DMS79 treated with DMSO at 0.1 percent for 48 hours (cell line): ENCODE measurements at regions not wholly inside any gene's neighbourhood (a gene's known extent, or its start where the extent isn't known, plus 50 kb on each side); places are given as distances from the start of the nearest gene placed in this dataset.
"Not testable (repeated sequence)": the region's sequence is repeated elsewhere in the genome, so short reads cannot be mapped to it uniquely, and the experiment has no call there.

Experiments
- DNase-seq: peaks from one replicate; lab custom pipeline; 2025; lab: John Stamatoyannopoulos, UW

DNA sequence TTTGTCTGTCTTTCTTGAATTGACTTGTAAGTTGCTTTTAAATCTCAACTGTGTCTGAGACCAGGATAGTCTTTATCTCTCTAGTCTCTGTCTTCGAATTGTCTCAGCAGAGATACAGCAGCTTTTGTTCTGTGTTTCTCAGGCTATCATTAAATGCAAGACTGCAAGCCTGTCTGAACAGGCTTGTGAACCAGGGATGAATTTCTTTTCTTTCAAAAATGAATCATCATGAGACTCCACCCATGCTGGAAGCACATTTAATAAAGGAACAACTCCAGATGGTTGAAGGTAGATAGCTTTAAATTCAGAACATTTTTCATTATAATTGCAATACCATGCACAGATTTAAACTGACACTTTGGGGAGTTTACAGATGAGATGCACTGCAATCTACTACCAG lies 155.9 kb downstream of the SEC23IP start:
- no peak for DNase-seq

DNA sequence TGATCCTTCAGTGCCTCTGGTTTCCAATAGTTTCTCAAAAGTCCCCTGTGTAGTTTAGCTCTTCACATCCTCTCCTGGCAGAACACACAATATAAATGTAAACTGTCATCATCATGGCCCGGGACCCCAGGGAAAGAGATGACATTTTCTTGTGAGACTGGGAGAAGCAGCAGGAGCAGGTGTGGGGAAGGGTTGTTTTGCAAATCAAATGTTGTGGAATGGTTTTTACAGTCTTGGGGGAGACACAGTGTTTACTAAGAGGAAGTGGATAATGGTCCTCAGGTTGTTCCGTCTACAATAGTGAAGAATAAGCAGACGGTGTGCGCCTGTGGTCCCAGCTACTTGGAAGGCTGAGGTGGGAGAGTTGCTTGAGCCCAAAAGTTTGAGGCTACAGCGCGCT lies 159.1 kb downstream of the SEC23IP start:
- no peak for DNase-seq

DNA sequence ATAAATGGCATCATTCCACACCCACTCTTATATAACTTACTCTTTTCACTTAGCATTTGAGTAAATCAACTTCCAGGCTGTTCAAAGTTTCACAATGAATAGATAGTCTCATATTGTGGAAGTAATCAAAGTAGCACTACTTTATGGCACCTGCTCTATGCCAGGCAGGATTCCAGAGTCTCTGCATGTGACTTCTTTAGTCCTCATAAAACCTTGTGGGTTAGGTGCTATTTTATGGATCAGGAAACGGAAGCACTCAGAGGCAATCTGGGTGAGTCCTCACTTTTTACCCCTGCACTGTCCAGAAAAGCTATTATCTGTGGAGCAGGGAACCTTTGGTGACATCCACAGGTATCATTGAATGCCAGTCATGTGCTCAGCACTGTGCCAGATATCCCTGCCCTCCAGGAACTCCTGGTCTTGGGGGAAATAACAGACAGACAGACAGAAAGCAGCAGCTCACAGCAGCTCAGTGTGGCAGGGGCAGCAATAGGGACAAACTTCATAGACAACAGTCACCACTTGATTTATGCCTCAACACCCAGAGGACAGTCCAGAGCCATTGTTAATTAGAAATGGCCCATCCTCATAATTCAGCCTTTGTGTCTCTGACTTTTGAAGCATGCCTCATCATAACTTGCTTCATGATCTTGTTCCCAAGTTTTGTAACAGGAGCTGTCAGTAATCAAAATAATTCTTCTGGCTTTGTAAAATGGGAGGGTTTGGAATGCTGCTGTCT lies 160.6 kb downstream of the SEC23IP start:
- DNase-seq = no peak

DNA sequence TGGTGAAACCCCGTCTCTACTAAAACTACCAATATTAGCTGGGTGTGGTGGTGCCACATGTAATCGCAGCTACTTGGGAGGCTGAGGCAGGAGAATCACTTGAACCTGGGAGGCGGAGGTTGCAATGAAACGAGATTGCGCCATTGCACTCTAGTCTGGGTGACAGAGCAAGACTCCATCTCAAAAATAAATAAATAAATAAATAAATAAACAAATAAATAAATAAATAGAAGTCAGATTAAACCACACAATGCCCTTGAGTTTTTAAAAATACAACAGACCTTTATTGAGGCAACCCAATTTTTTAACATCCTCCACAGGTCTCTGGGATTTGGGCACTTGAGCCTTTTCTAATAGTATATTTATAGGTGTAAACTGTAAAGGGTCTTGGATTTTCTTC lies 167.3 kb downstream of the SEC23IP start:
- not testable (repeated sequence) for DNase-seq

DNA sequence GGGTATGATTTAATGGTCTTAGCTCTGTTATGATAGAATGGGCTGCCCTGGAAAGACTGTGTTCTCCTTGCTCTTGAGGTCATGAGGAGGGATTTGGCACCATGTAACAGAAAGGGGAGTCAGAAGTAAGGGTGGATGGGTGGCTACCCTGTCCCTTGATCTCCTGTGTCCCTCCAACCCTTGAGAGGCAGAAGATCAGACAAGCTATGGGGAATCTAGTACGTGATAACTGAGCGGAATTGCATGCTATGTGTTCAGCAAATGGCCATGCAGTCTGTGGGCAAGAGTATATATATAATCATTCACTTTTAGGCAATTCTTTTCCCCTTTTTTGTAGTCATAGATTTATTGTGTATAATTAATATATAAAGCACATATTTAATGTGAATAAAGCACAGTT lies 174.9 kb downstream of the SEC23IP start:
- no peak for DNase-seq

DNA sequence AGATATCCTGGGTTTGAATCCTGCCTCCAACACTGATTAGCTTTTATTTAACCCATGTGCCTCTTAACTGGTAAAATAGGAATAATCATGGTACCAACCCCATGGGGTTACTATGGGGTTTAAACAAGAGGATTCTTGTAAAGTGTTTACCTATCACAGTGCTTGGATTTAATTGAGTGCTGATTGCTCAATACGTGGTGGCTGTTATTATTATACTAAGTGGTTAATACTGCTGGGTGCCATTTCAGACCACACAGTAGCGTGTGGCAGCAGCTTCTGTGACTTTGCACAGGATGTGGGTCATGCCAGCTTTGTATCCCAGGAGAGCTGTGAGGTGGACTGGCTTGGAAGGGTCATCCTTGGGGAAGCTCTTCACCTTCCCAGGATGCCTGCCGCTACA lies 177.2 kb downstream of the SEC23IP start:
- DNase-seq = no peak

DNA sequence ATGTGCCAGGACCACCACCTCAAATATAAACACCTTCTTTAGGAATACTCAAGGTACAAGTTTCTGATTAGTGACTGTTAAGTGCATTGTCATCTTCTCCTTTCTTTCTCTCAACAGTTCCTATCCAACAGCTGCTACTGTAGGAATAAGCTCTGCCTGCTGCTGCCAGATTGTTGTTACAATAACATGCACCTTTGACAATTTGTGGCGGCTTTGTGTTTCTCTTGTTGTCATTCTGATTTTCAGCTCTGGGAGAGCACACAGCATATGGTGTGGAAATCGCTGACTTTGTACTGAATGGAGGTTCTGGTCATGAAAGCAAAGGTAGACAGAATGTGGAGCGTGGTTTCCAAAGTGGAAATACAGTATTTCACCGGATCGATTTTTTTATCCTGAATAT lies 182.8 kb downstream of the SEC23IP start:
- no peak for DNase-seq

DNA sequence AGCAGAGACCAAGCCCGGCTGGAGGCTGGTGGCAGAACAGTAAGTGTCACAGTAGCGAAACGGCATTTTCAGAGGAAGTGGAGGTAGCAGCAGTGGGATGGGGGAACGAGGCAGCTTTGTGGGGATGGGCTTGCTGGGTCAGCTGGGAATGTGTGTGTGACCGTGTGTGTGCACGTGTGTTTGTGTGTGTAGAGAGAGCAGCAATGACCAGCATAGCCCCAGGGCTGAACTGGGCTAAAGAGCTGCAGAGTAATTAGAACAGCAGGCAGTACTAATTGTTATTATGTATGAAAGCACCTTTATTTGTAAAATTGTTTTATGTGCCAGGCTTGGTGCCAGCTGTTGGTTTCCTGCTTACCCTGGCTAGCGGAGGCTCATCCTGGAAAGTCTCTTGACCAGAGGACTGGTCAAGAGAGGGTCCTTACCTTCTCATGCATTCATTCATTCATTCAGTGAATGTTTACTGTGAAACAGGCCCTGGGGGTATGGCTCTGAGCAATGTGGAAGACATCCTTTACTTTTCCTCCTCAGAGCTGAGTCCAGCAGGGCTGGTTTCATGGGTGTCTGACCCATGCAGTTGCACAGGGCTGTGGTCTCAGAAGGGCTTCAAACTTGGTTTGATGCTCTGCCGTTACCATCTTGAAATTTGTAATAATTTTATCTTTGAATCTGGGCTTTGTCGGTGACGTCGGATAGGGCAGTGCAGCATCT lies 184.6 kb downstream of the SEC23IP start:
- DNase-seq = no peak

DNA sequence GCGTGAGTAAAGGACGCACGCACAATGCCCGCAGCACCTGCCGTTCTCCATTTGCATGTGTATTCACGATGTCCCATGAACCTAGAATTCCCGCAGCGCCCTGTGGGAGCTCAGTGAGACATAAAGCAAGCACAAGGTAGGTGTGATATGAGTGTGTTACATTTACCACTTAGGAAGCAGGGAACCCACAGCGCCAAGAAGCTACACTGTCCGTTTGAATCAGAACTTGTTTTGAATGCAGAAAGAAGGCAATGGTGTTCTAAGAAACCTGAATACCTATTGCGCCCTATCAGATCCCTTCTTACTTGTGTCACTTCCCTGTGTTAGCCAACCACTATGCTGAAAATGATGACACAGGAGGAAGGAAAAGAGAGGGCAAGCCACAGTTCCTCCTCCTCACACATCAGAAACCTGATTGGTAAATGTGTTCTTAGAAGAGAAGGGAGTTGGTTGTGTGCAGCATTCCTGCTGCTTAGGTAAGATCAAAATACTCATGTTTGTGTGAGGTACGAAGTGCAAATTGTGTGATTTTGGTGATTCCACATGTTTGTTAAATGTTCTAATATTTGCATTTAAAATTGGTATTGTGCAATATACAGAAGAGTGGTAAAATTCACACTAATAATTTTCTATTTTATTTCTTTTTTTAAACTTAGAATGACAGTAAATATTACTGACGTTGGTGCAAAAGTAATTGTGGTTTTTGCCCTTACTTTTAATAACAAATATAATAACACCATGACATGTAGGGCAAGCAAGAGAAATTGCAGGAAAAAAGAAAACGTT lies 185.4 kb downstream of the SEC23IP start:
- peak; percentile 38 for DNase-seq

DNA sequence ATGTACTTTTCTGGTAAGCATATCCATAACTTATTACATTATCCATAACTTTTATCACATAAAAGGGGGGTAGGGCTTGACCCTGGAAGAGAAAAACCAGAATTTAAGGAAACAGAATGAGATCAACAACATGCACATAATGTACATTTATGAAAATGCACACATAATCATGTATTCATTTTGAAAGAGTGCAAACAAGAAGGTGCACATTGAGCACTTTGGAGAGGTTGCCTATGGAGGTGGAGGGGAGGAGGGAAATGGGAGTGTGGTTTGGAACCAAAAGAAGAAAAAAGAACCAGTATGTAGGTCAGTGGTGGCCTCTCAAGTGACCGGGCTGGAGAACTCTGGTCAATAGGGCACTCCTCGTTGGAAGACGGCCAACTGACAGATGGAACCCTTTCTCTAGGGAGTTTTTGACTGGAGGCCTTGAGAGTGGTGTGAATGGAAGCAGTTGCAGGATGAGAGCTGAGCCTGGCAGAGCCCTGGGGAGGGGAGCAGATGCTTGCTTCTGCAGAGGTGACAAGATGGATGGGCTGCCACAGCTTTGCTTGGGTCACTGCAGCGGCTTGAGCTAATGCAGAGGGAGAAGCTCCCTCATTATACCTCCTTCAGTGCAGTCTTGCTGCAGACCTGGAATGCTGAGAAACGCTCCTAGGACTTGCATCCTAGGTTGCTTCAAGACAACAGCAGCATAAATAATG lies 192.7 kb downstream of the SEC23IP start:
- no peak for DNase-seq

DNA sequence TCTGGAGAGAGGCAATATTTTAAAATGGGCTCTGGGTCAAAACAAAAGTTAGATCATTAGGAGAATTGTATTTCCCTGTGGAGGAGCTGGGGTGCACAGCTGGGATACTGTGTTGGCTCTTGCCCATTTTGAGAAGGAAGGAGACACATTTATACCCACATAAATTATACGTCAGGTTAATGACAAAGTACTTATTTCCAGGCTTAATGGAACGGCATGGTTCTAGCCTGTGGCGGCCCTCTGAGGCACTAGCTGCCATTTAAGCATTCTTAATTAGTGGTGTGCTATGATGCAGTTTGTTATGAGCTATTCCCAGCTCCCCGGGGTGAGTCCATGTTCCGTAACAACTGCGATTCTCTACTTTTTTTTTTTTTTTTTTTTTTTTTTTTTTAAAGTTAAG lies 193.5 kb downstream of the SEC23IP start:
- no peak for DNase-seq

DNA sequence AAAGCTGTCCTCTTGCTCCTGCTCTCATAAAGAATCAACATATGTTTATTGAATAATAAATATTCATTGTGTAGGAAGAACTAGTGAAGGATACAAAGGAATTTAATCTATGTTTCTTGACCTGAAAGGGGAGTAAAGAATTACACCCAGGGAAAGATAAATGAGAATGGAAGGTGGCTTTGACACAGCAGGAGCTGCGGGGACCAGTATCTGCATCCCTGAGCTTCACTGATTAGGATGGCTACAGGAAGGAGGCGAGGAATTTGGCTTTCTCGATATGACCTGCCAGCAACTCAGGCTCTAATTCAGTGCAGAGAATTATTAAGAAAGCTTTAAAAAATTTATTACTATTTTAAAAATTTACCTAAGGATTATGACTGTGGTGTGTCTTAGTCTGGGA lies 194.6 kb downstream of the SEC23IP start:
- DNase-seq = no peak

DNA sequence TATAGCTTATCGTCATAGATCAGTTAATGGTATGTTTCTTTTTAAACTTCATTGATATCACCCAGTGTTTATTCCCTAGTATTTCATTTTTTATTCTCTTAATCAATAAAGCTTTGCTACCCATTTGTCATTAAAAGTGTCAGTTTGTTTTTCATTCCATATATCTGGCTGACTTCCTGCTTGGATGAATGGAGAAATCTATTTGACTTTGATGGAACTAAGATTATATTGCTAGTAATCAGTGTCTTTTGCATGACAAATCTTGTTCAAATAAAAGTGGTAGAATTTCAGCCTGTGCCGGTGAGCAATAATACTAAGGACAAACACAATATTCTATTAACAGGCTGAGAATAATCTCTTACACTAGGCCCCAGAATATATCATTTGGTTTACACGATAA lies 203.3 kb downstream of the SEC23IP start:
- no peak for DNase-seq

DNA sequence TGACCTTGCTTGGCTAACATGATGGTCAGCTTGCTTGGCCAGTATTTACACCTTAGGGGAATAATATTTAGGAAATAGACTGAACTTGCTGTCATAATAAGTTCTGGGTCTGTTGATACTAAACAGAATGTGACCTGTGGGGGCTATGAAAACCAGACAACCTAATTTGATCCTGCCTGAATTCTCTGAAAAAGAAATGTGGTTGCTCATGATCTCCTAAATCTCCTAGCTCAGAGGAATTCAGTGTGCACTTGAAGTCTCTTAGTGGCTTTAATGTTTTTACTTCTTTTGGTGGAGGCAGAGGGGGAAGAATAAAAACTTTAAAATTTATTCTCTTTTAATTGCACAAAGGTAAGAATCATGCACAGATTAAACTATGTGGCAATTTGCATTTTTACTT lies 205.2 kb downstream of the SEC23IP start:
- DNase-seq = no peak

DNA sequence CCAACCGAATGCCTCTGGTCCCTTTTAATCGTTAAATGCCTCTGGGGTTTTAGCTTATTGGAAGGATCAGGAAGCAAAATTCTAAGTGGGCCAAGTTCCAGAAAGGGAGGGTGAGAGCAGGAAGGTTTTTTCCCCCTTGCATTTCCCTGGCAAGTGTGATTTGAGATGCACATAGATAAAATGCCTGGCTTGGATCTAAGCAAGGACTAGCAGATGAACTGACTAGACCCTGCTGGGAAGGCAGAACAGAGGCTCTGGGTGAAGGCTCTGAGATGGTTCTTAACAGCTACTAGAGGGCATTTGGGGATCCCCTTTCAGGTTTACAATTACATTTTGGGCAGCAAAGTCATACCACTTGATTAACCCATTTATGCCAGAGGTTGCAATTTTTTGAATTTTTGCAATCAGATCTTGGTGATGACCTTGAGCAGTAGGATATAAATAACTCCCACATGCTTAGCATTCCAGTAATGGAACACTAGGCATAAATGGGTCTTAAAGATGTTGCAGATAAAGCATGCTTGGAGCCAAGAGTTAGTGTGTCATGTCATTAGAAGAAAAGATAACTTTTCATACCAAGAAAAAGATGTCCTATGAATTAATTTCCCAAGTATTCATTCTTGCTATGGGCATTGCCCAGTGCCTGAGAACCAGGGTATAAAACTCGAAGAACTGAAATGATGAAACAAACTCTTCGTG lies 205.9 kb downstream of the SEC23IP start:
- no peak for DNase-seq

DNA sequence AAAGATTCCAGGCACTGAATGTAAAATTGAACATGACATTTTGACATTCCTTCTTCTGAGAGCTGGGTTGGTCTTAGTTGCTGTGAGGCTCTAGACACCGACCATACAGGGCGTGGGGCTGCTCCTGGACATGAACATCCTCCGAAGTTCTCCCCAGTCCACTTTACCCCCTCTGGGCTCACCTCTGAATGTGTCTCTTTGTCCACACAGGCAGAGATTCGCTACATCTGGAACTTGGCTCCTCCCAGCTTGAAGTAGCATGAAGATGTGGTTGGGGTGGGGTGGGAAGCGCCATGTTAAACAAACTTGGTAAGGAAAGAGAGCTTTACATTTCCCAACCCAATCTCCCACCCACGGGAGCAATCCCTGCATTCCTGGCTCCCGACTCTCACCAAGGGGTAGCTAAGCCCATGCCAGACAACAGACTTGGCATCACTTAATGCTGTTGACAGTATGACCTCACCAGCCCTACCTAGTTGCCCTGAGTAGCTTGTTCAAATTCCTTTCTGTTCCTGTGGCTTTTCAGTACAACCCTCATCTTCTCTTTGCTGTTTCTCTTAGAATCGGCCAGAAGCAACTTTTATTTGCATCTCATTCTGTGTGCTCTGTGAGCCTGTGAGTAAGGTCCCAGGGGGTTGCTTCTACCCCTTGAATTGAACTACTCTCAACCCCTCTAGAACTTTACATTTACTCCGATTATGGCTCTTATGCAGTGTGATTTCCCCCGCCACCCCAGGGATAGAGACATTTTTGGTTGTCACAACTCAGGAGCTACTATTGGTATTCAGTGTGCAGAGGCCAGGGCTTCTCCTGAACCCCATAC lies 211.4 kb downstream of the SEC23IP start:
- DNase-seq = no peak

DNA sequence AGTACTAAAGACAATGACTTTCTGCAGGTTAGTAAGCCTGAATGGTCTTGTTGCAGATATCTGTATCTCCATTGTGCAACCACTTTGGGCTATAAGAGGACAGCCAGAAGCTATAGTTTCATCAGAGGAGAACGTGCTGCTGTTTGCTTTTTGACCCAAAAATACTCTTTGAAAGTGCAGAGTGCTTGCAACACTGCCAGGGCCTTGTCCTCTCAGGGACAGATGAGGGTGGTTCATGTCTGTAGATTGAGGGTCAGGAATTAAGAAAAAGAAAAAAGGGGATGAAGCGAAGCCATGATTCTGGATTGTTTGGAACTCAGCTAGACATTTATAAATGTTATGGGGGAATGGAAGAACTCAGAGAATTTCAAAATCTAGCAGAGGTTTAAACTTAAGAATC lies 212.5 kb downstream of the SEC23IP start:
- DNase-seq = no peak

DNA sequence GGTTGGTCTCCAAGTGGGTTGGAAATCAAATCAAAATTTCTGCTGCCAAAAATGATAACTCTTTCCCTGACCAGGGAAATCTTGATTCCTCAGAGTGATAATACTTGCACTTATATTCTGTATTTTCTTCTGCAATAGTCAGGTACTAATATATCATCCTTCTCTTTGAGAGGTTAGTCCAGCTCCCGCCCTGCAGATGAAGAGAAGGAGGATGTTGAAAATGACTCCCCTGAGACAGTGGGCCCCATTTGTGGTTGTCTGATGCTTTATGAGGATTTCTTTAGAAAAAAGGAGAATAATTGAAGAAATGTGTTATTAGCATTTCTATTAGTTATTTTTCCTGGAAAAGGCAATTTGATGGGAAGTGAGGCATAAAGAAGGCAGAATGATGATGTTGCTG lies 213.0 kb downstream of the SEC23IP start:
- no peak for DNase-seq

DNA sequence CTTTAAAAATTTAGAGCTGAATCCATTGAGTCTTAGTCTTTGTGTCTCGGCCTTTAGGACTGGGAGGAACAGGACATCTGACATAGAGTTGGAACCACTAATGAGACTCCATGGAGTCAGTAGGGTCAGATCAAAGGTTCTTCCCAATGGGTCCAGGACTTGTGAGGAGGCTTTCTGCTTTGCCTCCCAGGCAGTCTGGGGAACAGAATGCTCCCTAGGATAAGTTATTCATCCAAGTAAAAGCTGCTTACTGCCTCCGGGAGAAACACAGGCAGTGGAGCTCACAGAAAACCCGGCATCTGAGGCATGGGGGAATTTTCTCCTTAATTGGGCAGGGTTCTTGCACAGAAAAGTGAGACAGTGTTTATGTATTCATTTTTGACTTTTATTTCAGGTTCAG lies 216.4 kb downstream of the SEC23IP start:
- DNase-seq = no peak

DNA sequence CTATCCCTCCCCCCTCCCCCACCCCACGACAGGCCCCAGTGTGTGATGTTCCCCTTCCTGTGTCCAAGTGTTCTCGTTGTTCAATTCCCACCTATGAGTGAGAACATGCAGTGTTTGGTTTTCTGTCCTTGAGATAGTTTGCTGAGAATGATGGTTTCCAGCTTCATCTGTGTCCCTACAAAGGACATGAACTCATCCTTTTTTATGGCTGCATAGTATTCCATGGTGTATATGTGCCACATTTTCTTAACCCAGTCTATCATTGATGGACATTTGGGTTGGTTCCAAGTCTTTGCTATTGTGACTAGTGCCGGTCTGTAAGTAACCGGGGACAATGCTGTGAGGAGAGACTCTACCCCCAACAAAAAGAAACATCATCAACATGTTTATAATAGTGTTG lies 217.2 kb downstream of the SEC23IP start:
- DNase-seq = not testable (repeated sequence)

DNA sequence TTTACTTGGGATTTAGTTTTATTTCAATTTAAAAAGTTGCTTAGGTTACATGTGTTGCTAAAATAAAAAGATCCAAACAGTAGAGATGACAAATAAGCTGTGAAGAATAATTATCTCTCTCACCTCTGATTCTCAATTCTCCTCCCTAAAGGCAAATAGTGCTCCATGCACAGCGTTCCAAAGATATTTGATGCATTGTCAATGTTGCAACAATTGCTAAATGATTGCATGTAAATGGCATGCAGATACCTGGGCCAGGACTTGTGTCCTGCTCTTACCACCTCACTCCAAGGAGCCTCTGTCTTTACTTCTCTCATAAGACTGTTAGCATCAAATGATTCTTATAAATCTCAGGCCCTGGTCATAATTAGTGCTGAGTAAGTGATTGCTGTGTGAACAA lies 217.7 kb downstream of the SEC23IP start:
- DNase-seq = no peak
